ENCODE measurements at regions not wholly inside any gene's neighbourhood (a gene's known extent, or its start where the extent isn't known, plus 50 kb on each side); places are given as distances from the start of the nearest gene placed in this dataset.

- H3K27ac ChIP-seq: no peak overlapping the region
- peaks cover 0 to 5% of the 10 kb centered on the region in 2 donors for H3K4me1 ChIP-seq
- no peak for DNase-seq
- TF ChIP-seq CTCF (IDR thresholded peaks at IDR 0.05) (no peak), POLR2A (IDR thresholded peaks at IDR 0.05) (no peak)
- H3K4me3 ChIP-seq (replicated peaks in 1 of 3): no peak overlapping the region
- WGBS, 2 donors: 86 to 90% methylated on average over 9 of the region's 9 CpGs
- H3K9me3 ChIP-seq: no peaks in the 10 kb centered on the region
- no peaks in the 10 kb centered on the region for H3K36me3 ChIP-seq
- intact Hi-C loops (cut with DNase I): no loop called here
- no peaks in the 10 kb centered on the region for H3K27me3 ChIP-seq
Measured at GRCh38 chr6:137416376-137417109, 77.7 kb downstream of the OLIG3 start.

GRCh38 chr6:137415834-137416190, 78.4 kb downstream of the OLIG3 start:
- 34 to 37% methylated on average over 5 of the region's 5 CpGs for WGBS, 2 donors
- H3K4me1 ChIP-seq: peaks cover 0 to 5% of the 10 kb centered on the region in 2 donors
- DNase-seq: no peak
- H3K4me3 ChIP-seq (replicated peaks in 1 of 3): no peak overlapping the region
- no peaks in the 10 kb centered on the region for H3K9me3 ChIP-seq
- H3K27ac ChIP-seq: no peak overlapping the region
- H3K36me3 ChIP-seq: no peaks in the 10 kb centered on the region
- intact Hi-C loops (cut with DNase I): no loop called here
- TF ChIP-seq CTCF (IDR thresholded peaks at IDR 0.05) (no peak), POLR2A (IDR thresholded peaks at IDR 0.05) (no peak)
- H3K27me3 ChIP-seq: no peaks in the 10 kb centered on the region

GRCh38 chr6:137415127-137415833, 78.9 kb downstream of the OLIG3 start:
- no peaks in the 10 kb centered on the region for H3K27me3 ChIP-seq
- H3K9me3 ChIP-seq: no peaks in the 10 kb centered on the region
- intact Hi-C loops (cut with DNase I): no loop called here
- H3K4me3 ChIP-seq (replicated peaks in 1 of 3): peak overlapping the region; percentile 20 to 29 (median 22)
- H3K27ac ChIP-seq: peak overlapping the region in 1 of 3 donors; percentile 10
- TF ChIP-seq CTCF (IDR thresholded peaks at IDR 0.05): peak; percentile 36 to 73 (median 49)
- TF ChIP-seq POLR2A (IDR thresholded peaks at IDR 0.05): no peak
- DNase-seq: peak; percentile 55 to 60
- peaks cover 0 to 5% of the 10 kb centered on the region in 2 donors for H3K4me1 ChIP-seq
- WGBS, 2 donors: 3% methylated on average over 24 to 25 of the region's 25 CpGs
- H3K36me3 ChIP-seq: no peaks in the 10 kb centered on the region

DNA sequence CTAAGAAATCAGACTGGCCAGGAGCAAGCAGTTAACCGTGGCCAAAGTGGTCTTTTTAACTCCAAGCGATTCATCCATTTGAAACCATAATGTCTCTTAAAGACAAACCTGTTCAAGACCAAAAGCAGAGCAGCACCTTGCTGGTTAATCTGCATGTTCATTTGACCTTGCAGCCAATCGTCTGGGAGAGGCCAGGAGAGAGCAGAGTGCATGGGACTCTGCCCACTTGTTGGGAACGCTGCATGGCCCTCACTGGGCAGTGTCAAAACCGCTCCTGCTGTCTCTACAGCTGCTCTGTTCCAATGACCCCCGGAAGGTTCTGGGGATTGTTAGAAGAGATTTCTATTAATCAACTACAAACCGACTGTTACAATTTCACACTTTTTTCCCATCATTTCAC, 79.6 kb downstream of the OLIG3 start:
- WGBS, 2 donors: 55 to 64% methylated on average over 7 of the region's 7 CpGs
- intact Hi-C loops (cut with DNase I): no loop called here
- no peak for TF ChIP-seq CTCF (IDR thresholded peaks at IDR 0.05)
- no peak for TF ChIP-seq POLR2A (IDR thresholded peaks at IDR 0.05)
- Histone ChIP-seq H3K27me3 (no peaks in the 10 kb centered on the region), H3K27ac (no peak overlapping the region), H3K36me3 (no peaks in the 10 kb centered on the region), H3K4me1 (peaks cover 0 to 5% of the 10 kb centered on the region in 2 donors), H3K4me3 (replicated peaks in 1 of 3) (no peak overlapping the region), H3K9me3 (no peaks in the 10 kb centered on the region)
- DNase-seq: peak in 1 of 2 donors; percentile 8

DNA sequence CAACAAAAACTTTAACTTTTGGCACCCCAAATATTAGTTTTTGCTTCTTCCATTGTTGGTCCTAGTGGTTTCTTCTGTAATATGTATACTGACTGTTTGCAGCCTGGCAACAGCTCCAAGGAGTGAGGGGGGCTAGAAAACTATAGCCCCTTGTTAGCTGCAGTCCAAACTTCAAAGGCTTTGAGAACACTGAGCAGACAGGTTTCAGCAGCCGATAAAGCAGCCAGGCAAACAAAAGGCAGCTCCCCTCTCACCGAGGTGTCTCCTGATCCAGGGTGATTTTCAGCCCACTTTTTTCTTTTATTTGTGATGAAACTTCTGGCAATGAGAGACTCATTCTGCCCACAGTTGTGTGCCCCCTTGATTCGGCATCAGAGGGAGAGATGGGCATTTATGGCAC, 80.7 kb downstream of the OLIG3 start:
- Histone ChIP-seq H3K27me3 (no peaks in the 10 kb centered on the region), H3K36me3 (no peaks in the 10 kb centered on the region), H3K9me3 (no peaks in the 10 kb centered on the region), H3K4me3 (replicated peaks in 1 of 3) (no peak overlapping the region), H3K4me1 (peaks cover 0 to 5% of the 10 kb centered on the region in 2 donors), H3K27ac (no peak overlapping the region)
- intact Hi-C loops (cut with DNase I): no loop called here
- no peak for TF ChIP-seq CTCF (IDR thresholded peaks at IDR 0.05)
- TF ChIP-seq POLR2A (IDR thresholded peaks at IDR 0.05): no peak
- no peak for DNase-seq
- WGBS, 2 donors: 70 to 74% methylated on average over 3 of the region's 3 CpGs

Data from thyroid gland (tissue), 4 donors.